Ovary (tissue), 7 donors: ENCODE measurements at regions not wholly inside any gene's neighbourhood (a gene's known extent, or its start where the extent isn't known, plus 50 kb on each side); places are given as distances from the start of the nearest gene placed in this dataset.

ENCODE experiments used
- DNase-seq, 5 donors: peaks; one replicate each; pipeline ENCODE4 v3.0.0-alpha.2; 2019 to 2020
- H3K27ac ChIP-seq, 2 donors: fragments of 200-600 bp; one replicate each; pipeline versions ENCODE4 v1.5.1 to v1.8.0; 2019 to 2022
- H3K27me3 ChIP-seq: fragments of 200-600 bp; one replicate; pipeline ENCODE4 v1.8.0; 2022
- H3K36me3 ChIP-seq: fragments of 200-600 bp; sonication (generic); one replicate; pipeline ENCODE4 v1.5.1; 2019
- H3K4me1 ChIP-seq: one replicate; pipeline ENCODE4 v1.8.1; 2013; ENCODE audit warnings: mild to moderate bottlenecking, moderate library complexity; ENCODE audit not compliant: insufficient read depth
- H3K4me3 ChIP-seq: fragments of 200-600 bp; sonication (generic); one replicate; pipeline ENCODE4 v1.5.1; 2017
- H3K9me3 ChIP-seq, 2 donors: fragments of 200-600 bp in 1 of 2; sonication (generic) in 1 of 2; one replicate each; pipeline versions ENCODE4 v1.5.1 to v1.8.1; 2013 to 2019; ENCODE audit warnings: mild to moderate bottlenecking in 1 of 2, moderate library complexity in 1 of 2
- EP300 ChIP-seq: sonication (generic); formaldehyde crosslinking; IDR thresholded peaks from one replicate; pipeline ENCODE4 v1.6.1; 2017; ENCODE audit warnings: antibody characterized with exemption
- POLR2A ChIP-seq: fragments of 450-650 bp; IDR thresholded peaks from one replicate; pipeline ENCODE4 v1.6.1; 2017; ENCODE audit warnings: antibody characterized with exemption, mild to moderate bottlenecking, moderate library complexity
- WGBS, 3 donors: extraction: QIAGEN DNeasy Blood & Tissue Kit in 1 of 3; methylation state at CpG; one replicate each; pipeline versions ENCODE4 v1.1.5 to v1.1.7; 2013 to 2017; 5-methylcytosine and 5-hydroxymethylcytosine counted together
- intact Hi-C, 4 donors: fragments of 100-400 bp; cut with DNase I; formaldehyde crosslinking; loops; one replicate each; pipeline versions ENCODE4 v1.11.0 to v1.15.1; 2022 to 2023
- TF ChIP-seq, protein P1 (sequence below), 3 donors: fragments of 450-650 bp in 2 of 3; fragments of 200-600 bp in 1 of 3; IDR thresholded peaks; one replicate each; pipeline versions ENCODE4 v1.5.1 to v1.8.0; 2016 to 2022; ENCODE audit warnings: antibody characterized with exemption in 3 of 3, mild to moderate bottlenecking in 1 of 3
- donor health status: DM: no; HTN: no; CAD: no; lungs with moderate emphysema.
- donor health status: DM: no; HTN: no; CAD: no.
- donor health status: Bipolar disorder and iron deficiency.
- donor health status: DM: no; HTN: no; CAD: no.
- donor health status: DM: yes; HTN: yes; CAD: no.

DNA sequence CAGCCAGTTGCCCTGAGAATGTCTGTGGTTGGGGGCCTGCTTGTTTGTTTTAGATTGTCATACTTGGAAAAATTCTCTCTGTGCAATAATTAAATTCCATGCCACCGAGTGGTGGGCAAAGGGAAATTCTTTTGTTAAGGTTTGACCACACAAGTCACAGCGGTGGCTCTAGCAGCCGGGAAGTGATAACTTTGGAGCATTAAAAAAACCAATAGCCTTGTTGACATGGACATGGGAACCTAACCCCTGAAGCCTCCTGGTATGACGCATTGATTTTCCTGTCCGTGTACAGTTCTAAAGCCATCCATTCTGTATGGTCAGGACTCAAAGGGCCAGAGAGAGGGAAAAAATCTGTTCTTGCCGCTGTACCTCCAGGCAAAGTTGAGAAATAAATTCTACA lies 384.9 kb upstream of the ZNF507 start:
- H3K27ac ChIP-seq: peak overlapping the region in 1 of 2 donors; percentile 45
- 83 to 85% (median 84%) methylated on average over 6 of the region's 6 CpGs for WGBS, 3 donors
- H3K9me3 ChIP-seq: no peaks in the 10 kb centered on the region
- no peak for DNase-seq
- intact Hi-C loops: loop anchor here in 1 of 4 donors (5.0 to 10.0 kb wide), 2 partner anchors 53 to 74 kb away; no protein-coding TSS in a partner anchor
- no peaks in the 10 kb centered on the region for H3K27me3 ChIP-seq
- no peak for TF ChIP-seq POLR2A
- TF ChIP-seq, protein P1, sequence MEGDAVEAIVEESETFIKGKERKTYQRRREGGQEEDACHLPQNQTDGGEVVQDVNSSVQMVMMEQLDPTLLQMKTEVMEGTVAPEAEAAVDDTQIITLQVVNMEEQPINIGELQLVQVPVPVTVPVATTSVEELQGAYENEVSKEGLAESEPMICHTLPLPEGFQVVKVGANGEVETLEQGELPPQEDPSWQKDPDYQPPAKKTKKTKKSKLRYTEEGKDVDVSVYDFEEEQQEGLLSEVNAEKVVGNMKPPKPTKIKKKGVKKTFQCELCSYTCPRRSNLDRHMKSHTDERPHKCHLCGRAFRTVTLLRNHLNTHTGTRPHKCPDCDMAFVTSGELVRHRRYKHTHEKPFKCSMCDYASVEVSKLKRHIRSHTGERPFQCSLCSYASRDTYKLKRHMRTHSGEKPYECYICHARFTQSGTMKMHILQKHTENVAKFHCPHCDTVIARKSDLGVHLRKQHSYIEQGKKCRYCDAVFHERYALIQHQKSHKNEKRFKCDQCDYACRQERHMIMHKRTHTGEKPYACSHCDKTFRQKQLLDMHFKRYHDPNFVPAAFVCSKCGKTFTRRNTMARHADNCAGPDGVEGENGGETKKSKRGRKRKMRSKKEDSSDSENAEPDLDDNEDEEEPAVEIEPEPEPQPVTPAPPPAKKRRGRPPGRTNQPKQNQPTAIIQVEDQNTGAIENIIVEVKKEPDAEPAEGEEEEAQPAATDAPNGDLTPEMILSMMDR (IDR thresholded peaks at IDR 0.05): no peak
- no peak for TF ChIP-seq EP300
- H3K4me1 ChIP-seq: peaks cover 19% of the 10 kb centered on the region
- H3K4me3 ChIP-seq: no peak overlapping the region
- H3K36me3 ChIP-seq: no peaks in the 10 kb centered on the region

DNA sequence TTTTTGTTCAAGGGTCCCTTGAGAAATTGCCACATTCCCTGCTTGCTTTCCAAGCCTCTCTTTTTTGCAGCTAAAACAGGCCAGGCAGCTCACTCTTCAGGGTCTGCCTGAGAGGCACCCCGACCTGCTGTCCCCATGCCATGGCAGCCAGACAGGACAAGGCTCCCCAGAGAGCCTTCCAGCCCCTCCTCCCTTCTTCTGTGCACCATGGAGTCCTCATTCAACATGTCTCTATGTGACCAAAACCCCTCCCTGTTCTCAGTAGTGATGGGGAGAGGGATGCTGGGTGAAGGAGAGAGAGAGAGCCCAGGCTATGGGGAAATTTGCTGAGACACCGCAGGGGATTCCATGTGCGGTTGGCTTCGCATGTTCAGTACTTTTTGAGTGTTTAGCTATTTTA lies 384.2 kb upstream of the ZNF507 start:
- no peak for TF ChIP-seq POLR2A
- TF ChIP-seq, protein P1 (IDR thresholded peaks at IDR 0.05): no peak
- intact Hi-C loops: loop anchor here in 1 of 4 donors (5.0 to 10.0 kb wide), 2 partner anchors 54 to 74 kb away; no protein-coding TSS in a partner anchor
- H3K4me1 ChIP-seq: peaks cover 19% of the 10 kb centered on the region
- no peaks in the 10 kb centered on the region for H3K36me3 ChIP-seq
- no peak overlapping the region for H3K4me3 ChIP-seq
- H3K27me3 ChIP-seq: no peaks in the 10 kb centered on the region
- no peak for DNase-seq
- H3K9me3 ChIP-seq: no peaks in the 10 kb centered on the region
- H3K27ac ChIP-seq: peak overlapping the region in 1 of 2 donors; percentile 45
- 39 to 47% (median 44%) methylated on average over 4 of the region's 4 CpGs for WGBS, 3 donors

DNA sequence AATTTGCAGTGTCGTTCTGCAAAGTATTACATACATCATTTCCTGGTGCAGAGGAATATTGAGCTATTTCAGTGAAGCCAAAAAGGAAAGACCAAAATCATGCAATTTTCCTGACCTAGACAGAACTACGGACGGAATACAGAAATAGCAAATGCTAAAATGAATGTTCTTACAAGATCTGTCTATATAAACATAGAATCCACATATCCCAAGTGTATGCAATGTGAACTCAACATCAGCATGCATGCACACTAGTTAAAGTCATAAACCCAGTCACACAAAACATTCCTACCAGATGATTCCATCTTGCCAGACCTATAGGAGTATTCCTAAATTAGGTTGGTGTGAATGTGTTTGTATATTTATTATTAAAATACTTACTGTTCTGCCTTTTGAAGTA lies 383.7 kb upstream of the ZNF507 start:
- intact Hi-C loops: loop anchor here in 1 of 4 donors (5.0 to 10.0 kb wide), 2 partner anchors 54 to 73 kb away; no protein-coding TSS in a partner anchor
- DNase-seq: no peak
- WGBS, 3 donors: 30 to 38% (median 37%) methylated on average over 3 of the region's 3 CpGs

DNA sequence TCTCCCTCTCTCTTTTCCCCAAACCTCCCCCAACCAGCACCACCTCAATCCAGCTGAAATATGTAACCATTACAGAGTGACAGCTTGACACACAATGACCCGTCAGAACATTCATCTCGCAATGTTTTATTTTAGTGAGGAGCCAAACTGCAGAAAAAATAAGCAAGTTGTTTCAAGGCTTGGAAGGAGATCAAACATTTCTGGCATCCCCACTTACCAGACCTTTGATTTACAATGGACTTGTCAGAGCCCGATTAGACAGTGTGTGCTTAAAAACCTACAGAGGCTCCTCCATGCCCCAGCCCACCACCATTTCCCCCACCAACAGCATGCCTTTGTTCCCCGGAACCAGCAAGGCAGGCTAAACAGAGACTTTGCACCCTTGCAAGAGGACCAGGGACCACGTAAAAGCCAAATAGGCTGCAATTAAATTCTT lies 382.8 kb upstream of the ZNF507 start:
- no peak for TF ChIP-seq POLR2A
- TF ChIP-seq, protein P1 (IDR thresholded peaks at IDR 0.05): no peak
- TF ChIP-seq EP300: no peak
- Histone ChIP-seq H3K27me3 (no peaks in the 10 kb centered on the region), H3K27ac (peak overlapping the region in 1 of 2 donors; percentile 45), H3K36me3 (no peaks in the 10 kb centered on the region), H3K4me1 (peaks cover 17% of the 10 kb centered on the region), H3K4me3 (no peak overlapping the region), H3K9me3 (no peaks in the 10 kb centered on the region)
- intact Hi-C loops: loop anchor here in 1 of 4 donors (5.0 to 10.0 kb wide), 2 partner anchors 55 to 72 kb away; no protein-coding TSS in a partner anchor
- WGBS, 3 donors: 1 to 4% (median 1%) methylated on average over 5 of the region's 5 CpGs
- peak in 3 of 5 donors; percentile 43 to 56 (median 47) for DNase-seq

More for the DNA sequence above, 383.7 kb upstream of the ZNF507 start:
- no peaks in the 10 kb centered on the region for H3K36me3 ChIP-seq
- no peaks in the 10 kb centered on the region for H3K9me3 ChIP-seq
- no peak for TF ChIP-seq EP300
- TF ChIP-seq, protein P1 (IDR thresholded peaks at IDR 0.05): no peak
- no peak for TF ChIP-seq POLR2A
- H3K27me3 ChIP-seq: no peaks in the 10 kb centered on the region
- H3K27ac ChIP-seq: peak overlapping the region in 1 of 2 donors; percentile 45
- no peak overlapping the region for H3K4me3 ChIP-seq
- peaks cover 19% of the 10 kb centered on the region for H3K4me1 ChIP-seq
